ENCODE measurements at regions not wholly inside any gene's neighbourhood (a gene's known extent, or its start where the extent isn't known, plus 50 kb on each side); places are given as distances from the start of the nearest gene placed in this dataset.

DNA sequence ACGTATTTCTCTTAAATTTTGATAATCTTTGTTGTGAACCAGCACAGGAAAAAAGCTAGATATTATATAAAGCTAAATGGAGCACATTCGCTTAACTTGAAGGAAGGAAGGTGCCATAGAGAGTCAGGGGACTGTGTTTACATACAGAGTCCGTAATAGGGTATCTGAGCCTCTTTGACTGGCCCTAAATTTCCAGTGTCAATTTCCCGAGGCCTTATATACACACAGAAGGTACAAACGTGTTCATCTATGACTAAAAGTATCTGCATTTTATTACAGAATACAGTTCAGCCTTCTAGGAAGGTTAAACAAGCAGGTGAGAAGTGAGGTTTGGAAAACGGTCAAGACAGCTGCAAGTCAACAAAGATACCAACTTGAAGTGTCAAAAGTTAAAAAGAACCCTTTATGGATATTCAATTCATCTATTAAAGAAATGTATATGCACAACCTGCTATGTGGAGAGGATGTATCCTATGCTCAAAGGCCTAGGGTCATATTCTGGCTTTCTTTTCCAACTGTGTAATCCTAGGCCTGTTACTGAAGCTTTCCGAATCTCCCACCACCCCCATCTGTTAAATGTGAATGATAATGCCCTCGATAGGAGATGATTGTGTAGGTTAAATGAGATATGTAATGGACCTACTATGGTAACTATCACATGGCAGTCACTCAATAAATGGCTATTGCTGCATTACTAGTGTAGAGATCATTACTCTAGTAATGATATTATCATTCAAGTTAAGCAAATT, 263.7 kb upstream of the MAF start:
- Histone ChIP-seq H3K9ac (replicated peaks; ENCODE audit: extremely low read depth, insufficient read depth, low read length) (no peak overlapping the region), H3K36me3 (ENCODE audit: control insufficient read depth in 2 of 2, extremely low read depth in 1 of 2, insufficient read depth in 2 of 2, low read length in 2 of 2) (no peaks in the 10 kb centered on the region), H3K9me1 (replicated peaks; ENCODE audit: control insufficient read depth, extremely low read depth, insufficient read depth, low read length) (no peaks in the 10 kb centered on the region), H2AFZ (ENCODE audit: low read depth, low read length) (no peak overlapping the region), H3K4me1 (ENCODE audit: control insufficient read depth, extremely low read depth, insufficient read depth, low read length) (no peaks in the 10 kb centered on the region), H3K4me2 (ENCODE audit: insufficient read depth, low read length) (no peak overlapping the region), H3K79me2 (ENCODE audit: control insufficient read depth, insufficient read depth, low read length) (no peaks in the 10 kb centered on the region), H4K20me1 (replicated peaks; ENCODE audit: control insufficient read depth, extremely low read depth, insufficient read depth, low read length) (no peaks in the 10 kb centered on the region), H3K27me3 (ENCODE audit: control insufficient read depth in 2 of 2, insufficient read depth in 2 of 2, low read length in 2 of 2) (no peaks in the 10 kb centered on the region), H3K4me3 (replicated peaks in 1 of 3; ENCODE audit: insufficient read depth in 1 of 3, low read depth in 1 of 3, low read length in 3 of 3) (no peak overlapping the region), H3K9me3 (replicated peaks; ENCODE audit: control insufficient read depth, insufficient read depth, low read length) (peaks cover 8% of the 10 kb centered on the region), H3K27ac (ENCODE audit: insufficient read depth, low read depth, low read length) (no peak overlapping the region)
- no TSS peak for BruUV-seq (replicated peaks)
- intact Hi-C loops (cut with micrococcal nuclease) (no loop called here), dilution Hi-C loops (cut with MboI; ENCODE audit: extremely low pct_ligation_motif_present, low sequenced_read_pairs) (no loop called here)
- DNase-seq (ENCODE audit: low read depth, low spot score) = no peak
- no peak for FAIRE-seq
- ChIA-PET POLR2A (no interaction called here), CTCF (no interaction called here)
- no peak for TF ChIP-seq GATA2 (IDR thresholded peaks at IDR 0.05; ENCODE audit: insufficient read depth, insufficient read length, low read depth, low read length)
- no peak for TF ChIP-seq FOS (IDR thresholded peaks at IDR 0.05; ENCODE audit: borderline replicate concordance, insufficient read depth, low read length)
- TF ChIP-seq POLR2AphosphoS5 (IDR thresholded peaks at IDR 0.05; ENCODE audit: insufficient read depth, low read depth, low read length) = no peak
- no peak for TF ChIP-seq MYC (IDR thresholded peaks at IDR 0.05; ENCODE audit: low read depth, low read length)
- TF ChIP-seq JUN (IDR thresholded peaks at IDR 0.05; ENCODE audit: borderline replicate concordance, insufficient read depth, insufficient read length, low read depth) = no peak

DNA sequence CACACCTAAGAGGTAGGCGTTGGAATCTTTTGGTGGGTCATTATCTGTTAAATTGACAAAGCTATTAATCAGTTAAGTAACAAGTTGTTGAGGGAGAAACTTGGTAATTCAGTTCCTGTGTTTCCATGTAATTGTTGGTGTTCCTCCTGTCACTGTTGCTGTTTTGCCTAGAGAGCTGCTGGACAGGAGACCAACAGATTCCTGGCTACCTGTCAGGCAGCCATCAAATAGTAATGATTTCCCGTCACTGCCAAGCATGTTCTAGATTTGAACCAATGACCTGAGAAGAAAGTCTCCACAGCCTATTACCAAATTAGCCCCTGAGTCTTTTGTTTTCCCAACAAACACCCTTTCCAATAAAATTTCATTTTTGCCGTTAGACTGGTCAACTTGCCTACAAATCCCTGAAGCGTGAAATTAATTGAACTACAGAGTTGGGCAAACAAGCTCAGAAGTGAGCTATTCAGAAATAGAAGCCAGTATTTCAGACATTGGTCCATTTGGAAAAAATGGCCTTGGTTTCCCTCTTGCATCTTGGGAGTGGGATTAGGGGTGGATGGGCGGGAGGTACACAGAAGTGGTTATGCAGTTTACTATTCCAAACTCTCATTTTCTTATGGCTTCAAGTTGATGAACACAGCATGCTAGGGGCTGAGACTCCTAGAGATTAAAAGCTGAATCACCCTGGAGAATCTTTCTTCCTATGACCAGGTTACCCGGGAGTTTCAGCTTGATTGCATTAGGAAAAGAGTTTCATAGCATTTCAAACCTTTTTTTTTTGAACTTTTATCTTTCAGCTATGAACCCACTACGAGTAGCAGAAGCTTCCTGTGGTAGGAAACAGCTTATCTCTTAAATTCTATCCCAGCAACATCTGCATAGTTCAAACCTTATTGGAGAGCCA, 262.8 kb upstream of the MAF start:
- H2AFZ ChIP-seq (ENCODE audit: low read depth, low read length) = no peak overlapping the region
- no peak for FAIRE-seq
- no peaks in the 10 kb centered on the region for H3K9me1 ChIP-seq (replicated peaks; ENCODE audit: control insufficient read depth, extremely low read depth, insufficient read depth, low read length)
- no peak overlapping the region for H3K4me2 ChIP-seq (ENCODE audit: insufficient read depth, low read length)
- no peaks in the 10 kb centered on the region for H3K79me2 ChIP-seq (ENCODE audit: control insufficient read depth, insufficient read depth, low read length)
- CTCF ChIA-PET = no interaction called here
- H3K4me3 ChIP-seq (replicated peaks in 1 of 3; ENCODE audit: insufficient read depth in 1 of 3, low read depth in 1 of 3, low read length in 3 of 3) = no peak overlapping the region
- no peaks in the 10 kb centered on the region for H3K4me1 ChIP-seq (ENCODE audit: control insufficient read depth, extremely low read depth, insufficient read depth, low read length)
- H3K9ac ChIP-seq (replicated peaks; ENCODE audit: extremely low read depth, insufficient read depth, low read length) = no peak overlapping the region
- TF ChIP-seq JUN (IDR thresholded peaks at IDR 0.05; ENCODE audit: borderline replicate concordance, insufficient read depth, insufficient read length, low read depth) (no peak), FOS (IDR thresholded peaks at IDR 0.05; ENCODE audit: borderline replicate concordance, insufficient read depth, low read length) (no peak), POLR2AphosphoS5 (IDR thresholded peaks at IDR 0.05; ENCODE audit: insufficient read depth, low read depth, low read length) (no peak), EZH2 (IDR thresholded peaks at IDR 0.05; ENCODE audit: borderline replicate concordance, low read depth, low read length, severe bottlenecking) (no peak), MYC (IDR thresholded peaks at IDR 0.05; ENCODE audit: low read depth, low read length) (no peak), GATA2 (IDR thresholded peaks at IDR 0.05; ENCODE audit: insufficient read depth, insufficient read length, low read depth, low read length) (no peak), POLR2A (IDR thresholded peaks at IDR 0.05; ENCODE audit: low read depth, low read length) (no peak)
- TF ChIP-seq, protein P1, sequence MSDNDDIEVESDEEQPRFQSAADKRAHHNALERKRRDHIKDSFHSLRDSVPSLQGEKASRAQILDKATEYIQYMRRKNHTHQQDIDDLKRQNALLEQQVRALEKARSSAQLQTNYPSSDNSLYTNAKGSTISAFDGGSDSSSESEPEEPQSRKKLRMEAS (IDR thresholded peaks at IDR 0.05; ENCODE audit: insufficient read depth, insufficient read length) = no peak
- TF ChIP-seq, protein P2, sequence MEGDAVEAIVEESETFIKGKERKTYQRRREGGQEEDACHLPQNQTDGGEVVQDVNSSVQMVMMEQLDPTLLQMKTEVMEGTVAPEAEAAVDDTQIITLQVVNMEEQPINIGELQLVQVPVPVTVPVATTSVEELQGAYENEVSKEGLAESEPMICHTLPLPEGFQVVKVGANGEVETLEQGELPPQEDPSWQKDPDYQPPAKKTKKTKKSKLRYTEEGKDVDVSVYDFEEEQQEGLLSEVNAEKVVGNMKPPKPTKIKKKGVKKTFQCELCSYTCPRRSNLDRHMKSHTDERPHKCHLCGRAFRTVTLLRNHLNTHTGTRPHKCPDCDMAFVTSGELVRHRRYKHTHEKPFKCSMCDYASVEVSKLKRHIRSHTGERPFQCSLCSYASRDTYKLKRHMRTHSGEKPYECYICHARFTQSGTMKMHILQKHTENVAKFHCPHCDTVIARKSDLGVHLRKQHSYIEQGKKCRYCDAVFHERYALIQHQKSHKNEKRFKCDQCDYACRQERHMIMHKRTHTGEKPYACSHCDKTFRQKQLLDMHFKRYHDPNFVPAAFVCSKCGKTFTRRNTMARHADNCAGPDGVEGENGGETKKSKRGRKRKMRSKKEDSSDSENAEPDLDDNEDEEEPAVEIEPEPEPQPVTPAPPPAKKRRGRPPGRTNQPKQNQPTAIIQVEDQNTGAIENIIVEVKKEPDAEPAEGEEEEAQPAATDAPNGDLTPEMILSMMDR (IDR thresholded peaks at IDR 0.05; ENCODE audit: extremely low read depth in 1 of 2, insufficient read depth in 1 of 2, low read depth in 1 of 2, low read length in 2 of 2) = no peak
- no peak for DNase-seq (ENCODE audit: low read depth, low spot score)
- peaks cover 8% of the 10 kb centered on the region for H3K9me3 ChIP-seq (replicated peaks; ENCODE audit: control insufficient read depth, insufficient read depth, low read length)
- H3K36me3 ChIP-seq (ENCODE audit: control insufficient read depth in 2 of 2, extremely low read depth in 1 of 2, insufficient read depth in 2 of 2, low read length in 2 of 2) = no peaks in the 10 kb centered on the region
- intact Hi-C loops (cut with micrococcal nuclease) = no loop called here
- POLR2A ChIA-PET = no interaction called here
- H3K27ac ChIP-seq (ENCODE audit: insufficient read depth, low read depth, low read length) = no peak overlapping the region
- BruUV-seq (replicated peaks) = no TSS peak
- dilution Hi-C loops (cut with MboI; ENCODE audit: extremely low pct_ligation_motif_present, low sequenced_read_pairs) = no loop called here
- H4K20me1 ChIP-seq (replicated peaks; ENCODE audit: control insufficient read depth, extremely low read depth, insufficient read depth, low read length) = no peaks in the 10 kb centered on the region
- H3K27me3 ChIP-seq (ENCODE audit: control insufficient read depth in 2 of 2, insufficient read depth in 2 of 2, low read length in 2 of 2) = no peaks in the 10 kb centered on the region

Data from endothelial cell of umbilical vein (primary cell).